ENCODE measurements at regions not wholly inside any gene's neighbourhood (a gene's known extent, or its start where the extent isn't known, plus 50 kb on each side); places are given as distances from the start of the nearest gene placed in this dataset.

DNA sequence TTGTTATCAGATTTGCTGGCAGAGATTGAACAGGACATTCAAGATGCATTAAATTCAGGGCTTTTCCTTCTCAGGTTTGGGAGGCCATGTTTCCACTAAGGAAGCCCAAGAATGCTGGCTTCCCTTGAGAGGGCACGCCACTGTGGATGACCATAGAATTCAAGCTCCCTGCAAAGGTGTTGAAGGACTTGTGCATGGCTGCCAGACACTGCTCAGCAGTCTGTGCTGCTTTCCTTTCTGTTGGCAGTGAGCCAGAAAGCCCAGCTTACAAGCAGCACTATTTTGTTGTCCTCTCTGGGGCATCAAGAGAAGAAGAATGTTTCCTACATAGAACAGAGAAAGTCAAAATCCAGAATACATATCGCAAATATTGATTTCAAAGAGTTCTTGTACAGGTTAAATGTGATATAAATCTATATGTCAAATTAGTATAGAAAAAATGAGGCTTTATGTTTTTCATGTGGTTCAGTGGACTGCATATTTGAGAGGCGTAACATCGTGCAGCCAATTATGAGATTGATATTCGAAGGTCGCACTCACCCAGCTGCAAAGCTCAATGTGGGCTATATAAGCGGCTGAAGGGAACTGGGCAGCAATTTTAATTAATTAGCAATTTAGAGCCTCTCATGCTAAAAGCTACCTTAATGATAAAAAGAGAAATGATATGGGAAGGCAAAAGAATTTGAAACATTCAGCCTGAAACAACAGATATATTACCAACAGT lies 103.1 kb upstream of the ISL1 start:
- DNase-seq (ENCODE audit: low read depth) = no peak

DNA sequence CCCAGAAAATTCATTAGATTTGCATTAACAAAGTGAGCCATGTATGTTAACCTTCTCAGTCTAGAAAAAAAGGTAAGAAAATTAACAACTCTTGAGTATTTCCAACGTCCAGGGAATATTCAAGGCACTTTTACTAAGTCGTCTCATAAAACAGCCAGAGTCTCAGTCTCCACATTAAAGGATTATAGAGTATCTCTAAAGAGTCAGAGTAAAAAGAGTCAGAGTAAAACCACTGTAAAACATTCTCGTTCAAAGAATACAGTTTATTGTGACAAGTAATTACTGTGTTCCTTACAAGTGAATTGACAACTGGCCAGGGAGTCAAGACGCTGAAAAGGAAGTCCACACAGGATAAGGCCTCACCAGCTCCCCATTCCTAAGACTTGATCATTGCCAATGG lies 97.2 kb upstream of the ISL1 start:
- DNase-seq (ENCODE audit: low read depth) = no peak

DNA sequence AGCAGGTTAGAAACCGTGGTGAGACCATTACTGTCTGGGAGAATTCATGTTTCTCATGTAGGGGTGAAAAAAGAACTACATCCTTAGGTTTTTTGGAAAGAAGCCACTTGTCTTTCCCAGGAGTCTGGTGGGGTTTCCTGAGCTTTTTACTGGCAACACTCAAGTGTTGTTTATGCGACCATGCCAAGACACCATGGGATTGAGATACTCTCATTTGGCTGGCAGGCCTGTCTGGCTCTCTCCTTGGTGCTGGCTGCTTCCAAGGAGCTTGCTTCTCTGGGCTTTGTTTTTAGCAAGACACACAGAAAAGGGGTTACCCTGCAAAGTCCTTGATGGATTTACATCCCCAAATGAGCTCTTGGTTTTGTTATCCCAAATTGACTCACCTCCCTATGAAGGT lies 80.9 kb upstream of the ISL1 start:
- DNase-seq (ENCODE audit: low read depth) = no peak

DNA sequence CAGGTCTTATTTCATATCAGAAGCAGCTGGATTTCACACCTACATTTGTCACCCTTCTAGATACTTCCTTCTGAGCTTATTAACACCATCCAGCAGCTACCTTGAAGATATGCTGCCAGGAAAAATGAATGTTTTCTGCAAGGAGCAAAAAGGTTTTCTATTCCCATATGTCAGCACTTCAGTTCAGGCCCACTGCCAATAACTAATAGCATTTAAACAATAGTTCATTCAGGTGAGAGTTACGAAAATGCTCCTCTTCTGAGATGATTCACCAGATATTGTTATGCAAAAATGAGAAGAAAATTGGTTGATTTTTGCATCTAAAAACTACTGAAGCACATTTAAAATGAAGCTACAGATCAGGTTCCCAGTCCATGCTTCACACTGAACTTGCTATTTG lies 56.4 kb upstream of the ISL1 start:
- no peak for DNase-seq (ENCODE audit: low read depth)
